ENCODE measurements at regions not wholly inside any gene's neighbourhood (a gene's known extent, or its start where the extent isn't known, plus 50 kb on each side); places are given as distances from the start of the nearest gene placed in this dataset.

DNA sequence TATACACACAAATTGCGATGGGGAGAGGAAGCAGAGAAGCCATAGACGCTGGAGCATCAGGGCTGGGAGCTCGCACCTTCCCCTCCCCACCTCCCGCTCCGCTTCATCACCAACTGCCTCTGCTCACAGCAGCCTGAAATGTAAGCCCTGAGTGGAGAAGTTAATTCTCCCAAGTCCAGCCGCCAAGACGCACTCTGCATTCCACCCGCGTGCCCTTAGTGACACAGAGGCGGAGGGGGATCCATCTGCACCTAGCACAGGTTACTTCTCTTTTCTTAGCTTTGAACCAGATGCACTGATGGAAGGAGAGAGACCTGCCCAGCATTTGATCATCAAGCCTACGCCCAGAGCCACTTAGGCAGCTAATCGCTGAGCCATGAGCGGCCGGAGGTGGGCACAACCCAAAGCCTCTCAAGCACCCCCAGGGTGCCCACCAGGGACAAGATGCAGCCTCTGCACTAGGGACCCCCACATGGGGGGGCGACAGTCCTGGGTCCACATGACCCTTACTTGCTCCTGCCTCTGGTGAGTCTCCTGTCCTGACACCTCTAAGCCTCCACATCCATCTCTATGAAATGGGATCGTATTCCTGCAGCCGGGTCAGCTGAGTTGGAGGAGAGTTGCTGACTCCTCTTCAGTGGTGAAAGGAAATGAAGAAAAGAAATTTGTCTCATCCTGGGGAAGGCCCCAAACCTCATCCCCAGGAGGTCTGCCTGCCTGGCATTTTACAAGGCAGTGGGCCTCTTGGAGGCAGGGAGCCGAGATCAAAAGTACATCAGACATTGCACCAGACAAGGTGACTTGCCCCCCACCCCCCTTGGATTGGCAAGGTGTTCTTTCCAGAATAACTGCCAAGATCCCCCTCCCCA, 316.2 kb downstream of the MATN1 start:
- TF ChIP-seq, protein P1, sequence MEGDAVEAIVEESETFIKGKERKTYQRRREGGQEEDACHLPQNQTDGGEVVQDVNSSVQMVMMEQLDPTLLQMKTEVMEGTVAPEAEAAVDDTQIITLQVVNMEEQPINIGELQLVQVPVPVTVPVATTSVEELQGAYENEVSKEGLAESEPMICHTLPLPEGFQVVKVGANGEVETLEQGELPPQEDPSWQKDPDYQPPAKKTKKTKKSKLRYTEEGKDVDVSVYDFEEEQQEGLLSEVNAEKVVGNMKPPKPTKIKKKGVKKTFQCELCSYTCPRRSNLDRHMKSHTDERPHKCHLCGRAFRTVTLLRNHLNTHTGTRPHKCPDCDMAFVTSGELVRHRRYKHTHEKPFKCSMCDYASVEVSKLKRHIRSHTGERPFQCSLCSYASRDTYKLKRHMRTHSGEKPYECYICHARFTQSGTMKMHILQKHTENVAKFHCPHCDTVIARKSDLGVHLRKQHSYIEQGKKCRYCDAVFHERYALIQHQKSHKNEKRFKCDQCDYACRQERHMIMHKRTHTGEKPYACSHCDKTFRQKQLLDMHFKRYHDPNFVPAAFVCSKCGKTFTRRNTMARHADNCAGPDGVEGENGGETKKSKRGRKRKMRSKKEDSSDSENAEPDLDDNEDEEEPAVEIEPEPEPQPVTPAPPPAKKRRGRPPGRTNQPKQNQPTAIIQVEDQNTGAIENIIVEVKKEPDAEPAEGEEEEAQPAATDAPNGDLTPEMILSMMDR (IDR thresholded peaks at IDR 0.05): no peak
- TF ChIP-seq POLR2A (IDR thresholded peaks at IDR 0.05) (no peak), POLR2AphosphoS5 (IDR thresholded peaks at IDR 0.05) (no peak), EP300 (IDR thresholded peaks at IDR 0.05) (no peak)

Measured in upper lobe of left lung (tissue), 4 donors.